AG04450 (cell line): ENCODE measurements at regions not wholly inside any gene's neighbourhood (a gene's known extent, or its start where the extent isn't known, plus 50 kb on each side); places are given as distances from the start of the nearest gene placed in this dataset.

Source experiments
- CTCF ChIA-PET: fragments of 300-600, 350-600 bp; formaldehyde crosslinking; extraction: SDS; loops from one replicate; lab custom pipeline; 2022; ENCODE audit warnings: antibody characterized with exemption, inconsistent platforms; lab: Charles Lee
- POLR2A ChIA-PET: fragments of 350-600 bp; formaldehyde crosslinking; extraction: SDS; loops from one replicate; lab custom pipeline; 2021; ENCODE audit warnings: antibody characterized with exemption, inconsistent platforms; lab: Yijun Ruan, JAX
- DNase-seq: peaks from one replicate; pipeline ENCODE4 v3.0.0-alpha.2; 2011; ENCODE audit warnings: low read depth, low spot score
- H3K27ac ChIP-seq: one replicate; pipeline ENCODE4 v1.5.1; 2012; ENCODE audit warnings: low read depth, low read length, control low read depth
- H3K27me3 ChIP-seq: one replicate; pipeline ENCODE4 v1.6.0; 2012; ENCODE audit warnings: low read length; ENCODE audit not compliant: control insufficient read depth, insufficient read depth
- H3K4me3 ChIP-seq: 2 replicates; pipeline ENCODE4 v1.5.1; 2011; ENCODE audit warnings: mild to moderate bottlenecking, low read depth, low read length, control low read depth
- H3K9me3 ChIP-seq: 2 replicates; pipeline ENCODE4 v1.5.1; 2012; ENCODE audit warnings: low read length; ENCODE audit not compliant: control insufficient read depth, insufficient read depth
- TF ChIP-seq, protein P1 (sequence below): IDR thresholded peaks from 2 replicates; pipeline ENCODE4 v1.5.1; 2011; ENCODE audit warnings: low read depth, low read length, control low read depth, inconsistent platforms

DNA sequence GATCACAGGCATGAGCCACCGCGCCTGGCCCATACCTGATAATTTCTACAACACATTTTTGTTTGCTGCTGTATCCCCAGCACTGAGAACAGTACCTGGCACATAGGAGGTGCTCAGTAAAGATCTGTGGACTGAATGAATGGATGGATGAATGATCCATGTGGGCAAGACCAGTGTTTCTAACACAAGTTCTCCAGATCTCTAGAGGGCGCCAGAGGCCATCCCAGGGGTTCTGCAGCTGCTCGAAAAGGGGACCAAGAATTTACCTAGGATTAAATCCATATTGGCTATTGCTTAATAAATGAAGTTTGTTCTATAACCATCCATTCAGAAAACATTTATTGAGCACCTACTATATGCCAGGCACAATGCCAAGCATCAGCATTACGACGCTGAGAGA lies 167.7 kb downstream of the ACTL8 start:
- TF ChIP-seq, protein P1, sequence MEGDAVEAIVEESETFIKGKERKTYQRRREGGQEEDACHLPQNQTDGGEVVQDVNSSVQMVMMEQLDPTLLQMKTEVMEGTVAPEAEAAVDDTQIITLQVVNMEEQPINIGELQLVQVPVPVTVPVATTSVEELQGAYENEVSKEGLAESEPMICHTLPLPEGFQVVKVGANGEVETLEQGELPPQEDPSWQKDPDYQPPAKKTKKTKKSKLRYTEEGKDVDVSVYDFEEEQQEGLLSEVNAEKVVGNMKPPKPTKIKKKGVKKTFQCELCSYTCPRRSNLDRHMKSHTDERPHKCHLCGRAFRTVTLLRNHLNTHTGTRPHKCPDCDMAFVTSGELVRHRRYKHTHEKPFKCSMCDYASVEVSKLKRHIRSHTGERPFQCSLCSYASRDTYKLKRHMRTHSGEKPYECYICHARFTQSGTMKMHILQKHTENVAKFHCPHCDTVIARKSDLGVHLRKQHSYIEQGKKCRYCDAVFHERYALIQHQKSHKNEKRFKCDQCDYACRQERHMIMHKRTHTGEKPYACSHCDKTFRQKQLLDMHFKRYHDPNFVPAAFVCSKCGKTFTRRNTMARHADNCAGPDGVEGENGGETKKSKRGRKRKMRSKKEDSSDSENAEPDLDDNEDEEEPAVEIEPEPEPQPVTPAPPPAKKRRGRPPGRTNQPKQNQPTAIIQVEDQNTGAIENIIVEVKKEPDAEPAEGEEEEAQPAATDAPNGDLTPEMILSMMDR = peak; percentile 50
- CTCF ChIA-PET = interaction anchor here (0.6 to 1.5 kb wide), 4 partner anchors 8 to 653 kb away, joined by 3 to 6 read pairs (median 3); no protein-coding TSS in a partner anchor

DNA sequence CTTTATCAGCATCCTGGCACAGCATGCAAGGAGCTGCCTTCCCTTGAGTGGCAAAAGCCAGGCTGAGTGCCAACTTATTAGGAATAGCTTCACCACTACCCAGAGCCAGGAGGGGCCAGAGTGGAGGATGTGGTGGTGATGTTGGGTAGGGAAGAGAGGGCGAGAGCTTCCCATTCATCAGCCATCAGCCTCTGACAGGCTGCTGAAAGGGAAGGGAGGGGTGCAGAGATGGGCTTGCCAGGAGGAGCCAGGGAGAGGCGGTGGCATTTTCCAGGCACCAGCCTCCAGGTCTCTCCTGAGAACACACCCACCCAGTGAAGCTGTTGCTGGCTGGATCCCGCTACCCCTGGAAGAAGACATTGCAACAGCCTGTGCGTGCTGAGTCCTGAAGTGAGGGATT lies 168.5 kb downstream of the ACTL8 start:
- TF ChIP-seq, protein P1 = no peak
- H3K4me3 ChIP-seq = no peak overlapping the region
- no peak for DNase-seq
- ChIA-PET POLR2A (no interaction called here), CTCF (interaction anchor here (0.6 to 1.5 kb wide), 4 partner anchors 9 to 652 kb away, joined by 3 to 6 read pairs (median 3); no protein-coding TSS in a partner anchor)
- H3K27me3 ChIP-seq = peaks cover 3% of the 10 kb centered on the region
- H3K9me3 ChIP-seq = no peaks in the 10 kb centered on the region
- H3K27ac ChIP-seq = no peak overlapping the region

More for the DNA sequence above, 167.7 kb downstream of the ACTL8 start:
- H3K9me3 ChIP-seq = no peaks in the 10 kb centered on the region
- POLR2A ChIA-PET = no interaction called here
- no peak overlapping the region for H3K4me3 ChIP-seq
- H3K27me3 ChIP-seq = peaks cover 3% of the 10 kb centered on the region
- no peak overlapping the region for H3K27ac ChIP-seq
- no peak for DNase-seq

DNA sequence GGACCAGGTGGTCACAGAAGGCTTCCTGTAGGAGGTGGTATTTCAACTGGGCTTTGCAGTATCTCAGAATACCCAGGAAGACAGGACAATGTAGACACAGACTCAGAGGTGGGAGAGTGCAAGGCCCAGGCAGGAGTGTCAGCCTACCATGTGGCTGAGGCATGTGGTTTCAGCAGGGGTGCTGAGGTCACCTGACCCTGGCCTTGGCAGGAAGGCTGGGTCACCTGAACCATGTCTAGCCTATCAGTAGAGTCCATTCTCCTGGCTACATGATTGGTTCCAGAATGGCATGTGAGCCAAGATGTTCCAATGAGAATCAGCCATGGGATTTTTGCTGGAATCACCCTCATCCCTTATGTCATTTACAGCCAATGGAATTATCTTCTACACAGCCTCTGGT lies 169.4 kb downstream of the ACTL8 start:
- ChIA-PET POLR2A (no interaction called here), CTCF (no interaction called here)
- Histone ChIP-seq H3K27ac (no peak overlapping the region), H3K4me3 (no peak overlapping the region), H3K27me3 (peaks cover 3% of the 10 kb centered on the region), H3K9me3 (no peaks in the 10 kb centered on the region)
- TF ChIP-seq, protein P1 = no peak
- no peak for DNase-seq

DNA sequence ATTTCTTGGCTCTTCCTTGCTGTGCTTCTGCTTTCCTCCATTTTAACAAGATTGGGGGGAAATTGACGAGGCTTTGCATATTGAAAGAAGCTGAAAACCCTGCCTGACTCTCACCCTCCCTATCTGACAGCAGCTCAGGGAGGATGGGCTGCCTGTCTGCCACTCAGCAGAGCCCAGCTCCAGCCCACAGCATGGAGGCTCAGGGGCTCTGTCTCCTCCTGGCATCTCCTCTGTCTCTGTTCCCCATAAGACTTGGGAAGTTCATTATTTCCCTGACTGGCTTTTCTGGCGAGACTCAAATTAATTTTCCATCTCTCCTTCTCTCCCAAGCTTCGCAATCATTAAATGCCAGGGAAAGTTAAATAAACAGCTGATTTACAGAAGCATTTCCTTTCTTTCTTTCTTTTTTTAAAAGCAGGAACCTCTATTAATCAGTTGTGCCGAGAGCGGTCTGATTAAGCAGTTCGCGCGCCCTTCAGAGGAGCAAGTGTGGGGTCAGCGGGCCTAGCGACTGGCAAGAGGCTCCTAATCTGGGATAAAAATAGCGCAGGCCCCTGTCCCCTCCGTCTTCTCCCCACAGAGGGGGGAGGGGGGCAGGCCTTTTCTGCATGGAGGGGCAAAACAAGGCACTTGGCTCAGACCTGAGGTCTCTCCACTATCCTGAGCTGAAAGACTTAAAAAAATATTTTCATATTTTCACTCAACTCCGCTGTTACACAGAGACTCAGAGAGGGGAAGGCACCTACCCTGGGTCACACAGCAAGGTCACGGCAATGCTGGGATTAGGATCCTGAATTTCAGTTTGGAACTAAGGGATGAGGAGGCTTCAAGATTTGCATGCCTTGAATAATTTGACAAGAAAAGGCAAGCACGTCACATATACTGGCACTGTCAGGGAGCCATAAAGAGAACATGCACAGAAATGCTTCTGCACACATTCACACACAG lies 170.4 kb downstream of the ACTL8 start:
- CTCF ChIA-PET = no interaction called here
- DNase-seq = no peak
- TF ChIP-seq, protein P1 = no peak
- Histone ChIP-seq H3K4me3 (no peak overlapping the region), H3K27me3 (peaks cover 5% of the 10 kb centered on the region), H3K9me3 (no peaks in the 10 kb centered on the region), H3K27ac (no peak overlapping the region)
- POLR2A ChIA-PET = no interaction called here

DNA sequence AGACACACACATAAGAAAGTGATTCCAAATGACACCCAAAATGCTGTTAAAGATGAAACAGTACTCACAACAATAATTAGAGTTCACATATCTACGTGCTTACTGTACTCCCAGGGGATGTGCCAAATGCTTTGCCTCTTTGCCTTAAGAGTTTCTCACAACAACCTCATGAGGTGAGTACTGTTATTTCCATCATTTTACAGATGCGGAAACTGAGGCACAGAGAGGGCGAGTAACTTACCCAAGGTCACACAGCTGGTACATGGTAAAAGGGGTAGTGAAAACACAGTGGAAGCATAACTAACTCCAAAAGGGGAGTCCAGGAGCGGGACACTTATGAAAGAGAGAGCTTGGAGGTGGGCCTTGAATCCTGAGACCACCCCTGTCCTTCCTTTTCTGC lies 171.8 kb downstream of the ACTL8 start:
- no peak for DNase-seq
- CTCF ChIA-PET = no interaction called here
- Histone ChIP-seq H3K27me3 (peaks cover 5% of the 10 kb centered on the region), H3K4me3 (no peak overlapping the region), H3K9me3 (no peaks in the 10 kb centered on the region), H3K27ac (no peak overlapping the region)
- TF ChIP-seq, protein P1 = no peak
- POLR2A ChIA-PET = no interaction called here
